IMR-90 (cell line): ENCODE measurements at regions not wholly inside any gene's neighbourhood (a gene's known extent, or its start where the extent isn't known, plus 50 kb on each side); places are given as distances from the start of the nearest gene placed in this dataset.

Source experiments
- ATAC-seq: fragments of 200-7000 bp; cut with Tn5 transposase; 2 replicates; pipeline ENCODE4 v1.9.1; 2020; ENCODE audit warnings: low read depth, mild to moderate bottlenecking, moderate library complexity
- BruUV-seq: library from RNA; stranded (reverse); fragments of 400-500 nt; replicated peaks from 2 replicates; lab custom pipeline; 2021; lab: Mats Ljungman, UMichigan
- CTCF ChIA-PET: fragments of 300-600 bp; formaldehyde crosslinking; extraction: SDS; loops from one replicate; lab custom pipeline; 2021; ENCODE audit warnings: antibody characterized with exemption; lab: Yijun Ruan, JAX
- POLR2A ChIA-PET: fragments of 300-600 bp; sonication (Branson Sonifier 250); formaldehyde crosslinking; loops from one replicate; lab custom pipeline; 2022; ENCODE audit warnings: antibody characterized with exemption; ENCODE audit not compliant: unreplicated experiment; lab: Charles Lee
- DNase-seq: peaks from one replicate; pipeline ENCODE4 v3.0.0; 2013
- H2AFZ ChIP-seq: replicated peaks from 2 replicates; pipeline ENCODE3; 2013; ENCODE audit warnings: low read length, mild to moderate bottlenecking; ENCODE audit not compliant: poor library complexity
- H2AK5ac ChIP-seq: 2 replicates; pipeline ENCODE4 v1.6.1; 2013; ENCODE audit warnings: low read depth, low read length, inconsistent platforms
- H2AK9ac ChIP-seq: replicated peaks from 2 replicates; pipeline ENCODE3; 2013; ENCODE audit warnings: mild to moderate bottlenecking, low read depth, low read length, moderate library complexity; ENCODE audit not compliant: poor library complexity
- H2BK120ac ChIP-seq: 2 replicates; pipeline ENCODE4 v1.6.1; 2013; ENCODE audit warnings: low read depth, low read length, inconsistent platforms
- H2BK15ac ChIP-seq: 3 replicates; pipeline ENCODE4 v1.6.1; 2013; ENCODE audit warnings: low read depth, low read length, inconsistent platforms
- H2BK20ac ChIP-seq: 2 replicates; pipeline ENCODE4 v1.6.1; 2013; ENCODE audit warnings: low read depth, mild to moderate bottlenecking, inconsistent platforms, low read length, moderate library complexity
- H2BK5ac ChIP-seq: 2 replicates; pipeline ENCODE4 v1.6.1; 2013; ENCODE audit warnings: mild to moderate bottlenecking, low read depth, low read length, inconsistent platforms; ENCODE audit not compliant: poor library complexity, severe bottlenecking
- H3K14ac ChIP-seq: replicated peaks from 2 replicates; pipeline ENCODE4 v1.6.1; 2013; ENCODE audit warnings: low read depth, low read length, inconsistent platforms
- H3K18ac ChIP-seq: 2 replicates; pipeline ENCODE4 v1.6.1; 2013; ENCODE audit warnings: low read depth, low read length, control low read depth
- H3K23ac ChIP-seq: 2 replicates; pipeline ENCODE4 v1.6.1; 2013; ENCODE audit warnings: low read depth, low read length, inconsistent platforms
- H3K27ac ChIP-seq: 2 replicates; pipeline ENCODE4 v1.5.1; 2013; ENCODE audit warnings: mild to moderate bottlenecking, control low read depth, low read length; ENCODE audit not compliant: insufficient read depth
- H3K27me3 ChIP-seq: 2 replicates; pipeline ENCODE4 v1.6.1; 2013; ENCODE audit warnings: low read length; ENCODE audit not compliant: control insufficient read depth, insufficient read depth
- H3K36me3 ChIP-seq: 2 replicates; pipeline ENCODE4 v1.6.1; 2013; ENCODE audit warnings: low read length, mixed read lengths; ENCODE audit not compliant: control insufficient read depth, insufficient read depth
- H3K4ac ChIP-seq: 2 replicates; pipeline ENCODE4 v1.6.1; 2013; ENCODE audit warnings: low read depth, low read length, inconsistent platforms
- H3K4me1 ChIP-seq: 2 replicates; pipeline ENCODE4 v1.6.1; 2013; ENCODE audit warnings: low read length, mixed read lengths; ENCODE audit not compliant: control insufficient read depth, insufficient read depth
- H3K4me2 ChIP-seq: 2 replicates; pipeline ENCODE4 v1.6.1; 2013; ENCODE audit warnings: low read depth, mild to moderate bottlenecking, control low read depth, low read length, moderate library complexity
- H3K4me3 ChIP-seq: 2 replicates; pipeline ENCODE4 v1.5.1; 2013; ENCODE audit warnings: low read depth, mild to moderate bottlenecking, control low read depth, low read length, moderate library complexity; ENCODE audit not compliant: insufficient read depth
- H3K56ac ChIP-seq: 2 replicates; pipeline ENCODE4 v1.6.1; 2013; ENCODE audit warnings: low read length, inconsistent platforms; ENCODE audit not compliant: insufficient read depth; ENCODE audit errors: extremely low read depth
- H3K79me1 ChIP-seq, 2 experiments: 2 replicates each; pipeline ENCODE4 v1.6.1; 2013; ENCODE audit warnings: low read length in 2 of 2, inconsistent platforms in 1 of 2, low read depth in 1 of 2
- H3K9ac ChIP-seq: 2 replicates; pipeline ENCODE4 v1.6.1; 2013; ENCODE audit warnings: low read depth, low read length, control low read depth
- H3K9me1 ChIP-seq: 2 replicates; pipeline ENCODE4 v1.6.1; 2013; ENCODE audit warnings: low read length, inconsistent platforms; ENCODE audit not compliant: insufficient read depth
- H3K9me3 ChIP-seq: 2 replicates; pipeline ENCODE4 v1.6.1; 2013; ENCODE audit warnings: low read length; ENCODE audit not compliant: control insufficient read depth, insufficient read depth
- H4K20me1 ChIP-seq: 2 replicates; pipeline ENCODE4 v1.6.1; 2013; ENCODE audit warnings: low read length, inconsistent platforms; ENCODE audit not compliant: insufficient read depth
- H4K5ac ChIP-seq: 2 replicates; pipeline ENCODE4 v1.6.1; 2013; ENCODE audit warnings: mild to moderate bottlenecking, low read depth, low read length, control low read depth
- H4K8ac ChIP-seq, 2 experiments: 2 replicates each; pipeline ENCODE4 v1.6.1; 2013; ENCODE audit warnings: low read depth in 2 of 2, low read length in 2 of 2, control low read depth in 1 of 2, inconsistent platforms in 1 of 2
- H4K91ac ChIP-seq: 2 replicates; pipeline ENCODE4 v1.6.1; 2013; ENCODE audit warnings: low read depth, low read length, inconsistent platforms; ENCODE audit not compliant: insufficient read depth
- BHLHE40 ChIP-seq: fragments of 150-350 bp; IDR thresholded peaks from 2 replicates; pipeline ENCODE4 v1.6.1; 2016; ENCODE audit warnings: mild to moderate bottlenecking, low read depth, low read length
- CEBPB ChIP-seq: IDR thresholded peaks from 2 replicates; pipeline ENCODE4 v1.6.1; 2012; ENCODE audit warnings: low read depth, low read length, improper control_type of control experiment
- CHD1 ChIP-seq: IDR thresholded peaks from 2 replicates; pipeline ENCODE4 v1.6.1; 2012; ENCODE audit warnings: low read depth, low read length, improper control_type of control experiment
- FOS ChIP-seq: fragments of 150-350 bp; IDR thresholded peaks from 2 replicates; pipeline ENCODE4 v1.6.1; 2016; ENCODE audit warnings: low read depth, low read length
- MAFK ChIP-seq: IDR thresholded peaks from 2 replicates; pipeline ENCODE4 v1.6.1; 2012; ENCODE audit warnings: low read depth, low read length, improper control_type of control experiment
- MAZ ChIP-seq: IDR thresholded peaks from 2 replicates; pipeline ENCODE4 v1.6.1; 2012; ENCODE audit warnings: low read depth, mild to moderate bottlenecking, low read length, improper control_type of control experiment, moderate library complexity, borderline replicate concordance
- MXI1 ChIP-seq: IDR thresholded peaks from 2 replicates; pipeline ENCODE4 v1.6.1; 2012; ENCODE audit warnings: low read depth, mild to moderate bottlenecking, low read length, moderate library complexity, borderline replicate concordance
- NFE2L2 ChIP-seq: fragments of 150-350 bp; IDR thresholded peaks from 2 replicates; pipeline ENCODE4 v1.6.1; 2016; ENCODE audit warnings: low read depth, mild to moderate bottlenecking, low read length
- POLR2A ChIP-seq: IDR thresholded peaks from 2 replicates; pipeline ENCODE4 v1.6.1; 2012; ENCODE audit warnings: mild to moderate bottlenecking, low read depth, low read length
- RAD21 ChIP-seq: IDR thresholded peaks from 2 replicates; pipeline ENCODE4 v1.6.1; 2012; ENCODE audit warnings: low read length, improper control_type of control experiment
- RCOR1 ChIP-seq: IDR thresholded peaks from 2 replicates; pipeline ENCODE4 v1.6.1; 2012; ENCODE audit warnings: mild to moderate bottlenecking, low read length, improper control_type of control experiment; ENCODE audit not compliant: insufficient replicate concordance
- RFX5 ChIP-seq: IDR thresholded peaks from 2 replicates; pipeline ENCODE4 v1.8.0; 2012; ENCODE audit warnings: low read depth, mild to moderate bottlenecking, low read length, moderate library complexity
- SMC3 ChIP-seq: fragments of 150-350 bp; IDR thresholded peaks from 2 replicates; pipeline ENCODE4 v1.6.1; 2016; ENCODE audit warnings: low read depth, mild to moderate bottlenecking, antibody characterized with exemption, low read length, moderate library complexity
- WGBS, 2 experiments: methylation state at CpG; one replicate each; pipeline versions ENCODE4 v1.1.5 to v1.1.7; 2013; ENCODE audit warnings: missing lambda C conversion rate in 2 of 2; ENCODE audit not compliant: insufficient read length in 1 of 2; ENCODE audit errors: extremely low coverage in 2 of 2; 5-methylcytosine and 5-hydroxymethylcytosine counted together
- dilution Hi-C: fragments of 300-500 bp; cut with HindIII; formaldehyde crosslinking; loops from one replicate; pipeline ENCODE4 v1.14.3; 2018; ENCODE audit warnings: low sequenced_read_pairs; ENCODE audit not compliant: unreplicated experiment
- in situ Hi-C: fragments of 300-500 bp; cut with MboI; formaldehyde crosslinking; loops from 3 replicates; pipeline ENCODE4 v1.14.3; 2019; ENCODE audit warnings: low sequenced_read_pairs, inconsistent platforms, mixed read lengths
- intact Hi-C: fragments of 100-400 bp; cut with micrococcal nuclease; formaldehyde crosslinking; loops from 2 replicates; pipeline ENCODE4 v1.10.0; 2022
- TF ChIP-seq, protein P1 (sequence below): fragments of 150-350 bp; IDR thresholded peaks from 2 replicates; pipeline ENCODE4 v1.6.1; 2016; ENCODE audit warnings: low read depth, mild to moderate bottlenecking, low read length, moderate library complexity, borderline replicate concordance
- TF ChIP-seq, protein P2 (sequence below): fragments of 150-350 bp; IDR thresholded peaks from 2 replicates; pipeline ENCODE4 v1.6.1; 2017; ENCODE audit warnings: mild to moderate bottlenecking, antibody characterized with exemption, low read length, low read depth
- TF ChIP-seq, protein P3 (sequence below): conservative IDR thresholded peaks from 2 replicates; pipeline ENCODE4 v1.5.1; 2012; ENCODE audit warnings: mild to moderate bottlenecking, low read depth, low read length, improper control_type of control experiment

DNA sequence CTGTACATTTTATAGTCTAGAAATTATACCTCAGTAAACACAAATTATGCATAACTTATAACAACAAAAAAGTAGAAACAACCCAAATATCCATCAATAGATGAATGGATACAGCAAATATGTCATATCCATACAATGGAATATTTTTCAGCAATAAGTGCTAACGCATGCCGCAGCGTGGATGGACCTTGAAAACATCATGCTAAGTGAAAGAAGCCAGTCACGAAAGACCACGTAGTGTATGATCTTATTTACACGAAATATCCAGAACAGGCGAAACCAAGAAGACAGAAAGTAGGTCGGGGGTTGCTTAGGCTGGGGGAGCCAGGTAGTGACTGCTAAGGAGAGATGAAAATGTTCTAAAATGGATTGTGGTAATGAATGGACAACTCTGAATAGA, 167.1 kb upstream of the MYCN start:
- ChIA-PET CTCF (no interaction called here), POLR2A (no interaction called here)
- no peak overlapping the region for H3K4me3 ChIP-seq
- TF ChIP-seq, protein P1, sequence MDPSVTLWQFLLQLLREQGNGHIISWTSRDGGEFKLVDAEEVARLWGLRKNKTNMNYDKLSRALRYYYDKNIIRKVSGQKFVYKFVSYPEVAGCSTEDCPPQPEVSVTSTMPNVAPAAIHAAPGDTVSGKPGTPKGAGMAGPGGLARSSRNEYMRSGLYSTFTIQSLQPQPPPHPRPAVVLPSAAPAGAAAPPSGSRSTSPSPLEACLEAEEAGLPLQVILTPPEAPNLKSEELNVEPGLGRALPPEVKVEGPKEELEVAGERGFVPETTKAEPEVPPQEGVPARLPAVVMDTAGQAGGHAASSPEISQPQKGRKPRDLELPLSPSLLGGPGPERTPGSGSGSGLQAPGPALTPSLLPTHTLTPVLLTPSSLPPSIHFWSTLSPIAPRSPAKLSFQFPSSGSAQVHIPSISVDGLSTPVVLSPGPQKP, result no peak
- TF ChIP-seq MAFK (no peak), FOS (no peak), POLR2A (no peak), NFE2L2 (no peak), BHLHE40 (no peak), CEBPB (no peak), RFX5 (no peak), MAZ (no peak), RAD21 (no peak), CHD1 (no peak), SMC3 (no peak), MXI1 (no peak), RCOR1 (no peak)
- TF ChIP-seq, protein P2, sequence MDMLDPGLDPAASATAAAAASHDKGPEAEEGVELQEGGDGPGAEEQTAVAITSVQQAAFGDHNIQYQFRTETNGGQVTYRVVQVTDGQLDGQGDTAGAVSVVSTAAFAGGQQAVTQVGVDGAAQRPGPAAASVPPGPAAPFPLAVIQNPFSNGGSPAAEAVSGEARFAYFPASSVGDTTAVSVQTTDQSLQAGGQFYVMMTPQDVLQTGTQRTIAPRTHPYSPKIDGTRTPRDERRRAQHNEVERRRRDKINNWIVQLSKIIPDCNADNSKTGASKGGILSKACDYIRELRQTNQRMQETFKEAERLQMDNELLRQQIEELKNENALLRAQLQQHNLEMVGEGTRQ, result no peak
- TF ChIP-seq, protein P3, sequence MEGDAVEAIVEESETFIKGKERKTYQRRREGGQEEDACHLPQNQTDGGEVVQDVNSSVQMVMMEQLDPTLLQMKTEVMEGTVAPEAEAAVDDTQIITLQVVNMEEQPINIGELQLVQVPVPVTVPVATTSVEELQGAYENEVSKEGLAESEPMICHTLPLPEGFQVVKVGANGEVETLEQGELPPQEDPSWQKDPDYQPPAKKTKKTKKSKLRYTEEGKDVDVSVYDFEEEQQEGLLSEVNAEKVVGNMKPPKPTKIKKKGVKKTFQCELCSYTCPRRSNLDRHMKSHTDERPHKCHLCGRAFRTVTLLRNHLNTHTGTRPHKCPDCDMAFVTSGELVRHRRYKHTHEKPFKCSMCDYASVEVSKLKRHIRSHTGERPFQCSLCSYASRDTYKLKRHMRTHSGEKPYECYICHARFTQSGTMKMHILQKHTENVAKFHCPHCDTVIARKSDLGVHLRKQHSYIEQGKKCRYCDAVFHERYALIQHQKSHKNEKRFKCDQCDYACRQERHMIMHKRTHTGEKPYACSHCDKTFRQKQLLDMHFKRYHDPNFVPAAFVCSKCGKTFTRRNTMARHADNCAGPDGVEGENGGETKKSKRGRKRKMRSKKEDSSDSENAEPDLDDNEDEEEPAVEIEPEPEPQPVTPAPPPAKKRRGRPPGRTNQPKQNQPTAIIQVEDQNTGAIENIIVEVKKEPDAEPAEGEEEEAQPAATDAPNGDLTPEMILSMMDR, result no peak
- no peaks in the 10 kb centered on the region for H3K27me3 ChIP-seq
- H3K4ac ChIP-seq, result no peak overlapping the region
- intact Hi-C loops, result no loop called here
- ATAC-seq (no peak), DNase-seq (no peak)
- H3K9me3 ChIP-seq, result peaks cover 19% of the 10 kb centered on the region
- H2BK20ac ChIP-seq, result no peak overlapping the region
- no peak overlapping the region for H4K91ac ChIP-seq
- H2AK9ac ChIP-seq, result no peak overlapping the region
- no peak overlapping the region for H3K56ac ChIP-seq
- no peak overlapping the region for H3K27ac ChIP-seq
- no peak overlapping the region for H2BK5ac ChIP-seq
- H3K9me1 ChIP-seq, result no peaks in the 10 kb centered on the region
- H4K5ac ChIP-seq, result no peak overlapping the region
- no TSS peak for BruUV-seq
- H3K36me3 ChIP-seq, result no peaks in the 10 kb centered on the region
- H2BK15ac ChIP-seq, result no peak overlapping the region
- no peak overlapping the region for H3K23ac ChIP-seq
- no peak overlapping the region for H3K14ac ChIP-seq
- H3K79me1 ChIP-seq, result no peaks in the 10 kb centered on the region
- no peak overlapping the region for H4K8ac ChIP-seq
- no peak overlapping the region for H2AK5ac ChIP-seq
- no peak overlapping the region for H3K18ac ChIP-seq
- H4K20me1 ChIP-seq, result no peaks in the 10 kb centered on the region
- dilution Hi-C loops, result no loop called here
- in situ Hi-C loops, result no loop called here
- H2BK120ac ChIP-seq, result no peak overlapping the region
- no peak overlapping the region for H3K4me2 ChIP-seq
- H3K4me1 ChIP-seq, result no peaks in the 10 kb centered on the region
- WGBS, 2 experiments, result no CpG with 5 or more reads among the region's 8 CpGs
- no peak overlapping the region for H2AFZ ChIP-seq
- H3K9ac ChIP-seq, result no peak overlapping the region
